ENCODE measurements at regions not wholly inside any gene's neighbourhood (a gene's known extent, or its start where the extent isn't known, plus 50 kb on each side); places are given as distances from the start of the nearest gene placed in this dataset.
"Not testable (repeated sequence)": the region's sequence is repeated elsewhere in the genome, so short reads cannot be mapped to it uniquely, and the experiment has no call there.

DNA sequence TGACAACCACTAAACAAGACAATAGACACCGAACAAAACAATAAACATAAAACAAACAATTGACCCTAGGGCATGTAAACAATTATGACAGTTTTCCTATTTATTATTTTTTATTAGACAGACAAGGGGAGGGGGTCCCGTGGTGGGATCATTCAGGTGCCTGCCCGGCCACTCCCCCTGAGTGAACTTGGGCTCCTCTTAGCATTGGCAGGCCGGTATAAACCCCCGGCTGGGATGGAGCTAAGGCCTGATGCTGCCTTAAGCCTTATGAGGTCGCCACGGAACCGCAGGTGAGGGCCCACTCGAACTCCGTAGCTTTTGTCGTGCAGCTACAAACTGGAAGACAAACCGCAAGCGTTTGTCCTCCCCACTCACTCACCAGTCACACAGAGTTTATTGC is 121.8 kb upstream of the KCNJ3 start:
- no CpG with 5 or more reads among the region's 13 CpGs for WGBS, 2 experiments (ENCODE audit: extremely low coverage in 2 of 2, insufficient read length in 1 of 2)
- H2AK5ac ChIP-seq (ENCODE audit: low read depth, low read length); in situ Hi-C loops (cut with MboI; ENCODE audit: low sequenced_read_pairs); H3K36me3 ChIP-seq (ENCODE audit: control insufficient read depth, insufficient read depth, low read length); H2BK20ac ChIP-seq (ENCODE audit: low read depth, low read length); H3K9me1 ChIP-seq (ENCODE audit: insufficient read depth, low read length); BruUV-seq (replicated peaks); H3K56ac ChIP-seq (ENCODE audit: extremely low read depth, insufficient read depth, low read length); CTCF ChIA-PET; H2BK5ac ChIP-seq (ENCODE audit: low read depth, low read length, poor library complexity, severe bottlenecking); dilution Hi-C loops (cut with HindIII; ENCODE audit: low sequenced_read_pairs, unreplicated experiment); H3K79me1 ChIP-seq (ENCODE audit: low read depth in 1 of 2, low read length in 2 of 2); H3K4me1 ChIP-seq (ENCODE audit: control insufficient read depth, insufficient read depth, low read length); H2AFZ ChIP-seq (replicated peaks; ENCODE audit: low read length, poor library complexity); ATAC-seq (ENCODE audit: low read depth); H3K23ac ChIP-seq (ENCODE audit: low read depth, low read length); H3K27ac ChIP-seq (ENCODE audit: insufficient read depth, low read length); H2BK120ac ChIP-seq (ENCODE audit: low read depth, low read length); H2BK15ac ChIP-seq (ENCODE audit: low read depth, low read length); H3K4me3 ChIP-seq (ENCODE audit: insufficient read depth, low read depth, low read length); H4K5ac ChIP-seq (ENCODE audit: low read depth, low read length); H3K4ac ChIP-seq (ENCODE audit: low read depth, low read length); H4K8ac ChIP-seq (ENCODE audit: low read depth in 2 of 2, low read length in 2 of 2); H4K20me1 ChIP-seq (ENCODE audit: insufficient read depth, low read length); H3K9me3 ChIP-seq (ENCODE audit: control insufficient read depth, insufficient read depth, low read length); H3K27me3 ChIP-seq (ENCODE audit: control insufficient read depth, insufficient read depth, low read length); H3K9ac ChIP-seq (ENCODE audit: low read depth, low read length); H3K14ac ChIP-seq (replicated peaks; ENCODE audit: low read depth, low read length); H3K4me2 ChIP-seq (ENCODE audit: low read depth, low read length); POLR2A ChIA-PET (ENCODE audit: unreplicated experiment); intact Hi-C loops (cut with micrococcal nuclease); H3K18ac ChIP-seq (ENCODE audit: low read depth, low read length); H2AK9ac ChIP-seq (replicated peaks; ENCODE audit: low read depth, low read length, poor library complexity); H4K91ac ChIP-seq (ENCODE audit: insufficient read depth, low read depth, low read length); DNase-seq: not testable (repeated sequence)
